ENCODE measurements at regions not wholly inside any gene's neighbourhood (a gene's known extent, or its start where the extent isn't known, plus 50 kb on each side); places are given as distances from the start of the nearest gene placed in this dataset.

GRCh38 chr15:47432826-47433225 lies 284.5 kb upstream of the SEMA6D start (continued):
- TF ChIP-seq CHD7 (IDR thresholded peaks at IDR 0.05; ENCODE audit: insufficient replicate concordance, low read length) (no peak), JUN (IDR thresholded peaks at IDR 0.05; ENCODE audit: low read depth, low read length) (no peak), SIX5 (IDR thresholded peaks at IDR 0.05; ENCODE audit: low read depth, low read length) (no peak), ZNF274 (IDR thresholded peaks at IDR 0.05; ENCODE audit: borderline replicate concordance, extremely low read depth, low read length) (no peak), POLR2A (IDR thresholded peaks at IDR 0.05; ENCODE audit: control extremely low read depth in 1 of 2, low read depth in 2 of 2, low read length in 2 of 2) (no peak)

Data from H1 (cell line).